Body of pancreas (tissue), 4 donors: ENCODE measurements at regions not wholly inside any gene's neighbourhood (a gene's known extent, or its start where the extent isn't known, plus 50 kb on each side); places are given as distances from the start of the nearest gene placed in this dataset.

Experiments used
- ATAC-seq: fragments of 150-250 bp; one replicate; pipeline ENCODE4 v1.9.1; 2016
- DNase-seq, 4 donors: peaks; one replicate each; pipeline ENCODE4 v3.0.0-alpha.2; 2019
- H3K27ac ChIP-seq, 4 donors: fragments of 200-600 bp; sonication (generic); 1 replicate in 3 of 4; 2 replicates in 1 of 4; pipeline versions ENCODE4 v1.5.1 to v1.6.1; 2016 to 2019; ENCODE audit warnings: mild to moderate bottlenecking in 1 of 4, mixed read lengths in 1 of 4, moderate library complexity in 1 of 4
- H3K27me3 ChIP-seq, 2 donors: fragments of 200-600 bp; sonication (generic); one replicate each; pipeline ENCODE4 v1.6.0; 2016; ENCODE audit warnings: mild to moderate bottlenecking in 1 of 2
- H3K36me3 ChIP-seq, 2 donors: fragments of 200-600 bp; sonication (generic); replicated peaks in 1 of 2; 2 replicates each; pipeline ENCODE4 v1.5.1; 2016; ENCODE audit warnings: low read depth in 2 of 2; ENCODE audit not compliant: insufficient read depth in 1 of 2
- H3K4me1 ChIP-seq: fragments of 200-600 bp; sonication (generic); one replicate; pipeline ENCODE4 v1.6.0; 2016
- H3K4me3 ChIP-seq, 2 donors: fragments of 200-600 bp; sonication (generic); 1 replicate in 1 of 2; 2 replicates in 1 of 2; pipeline ENCODE4 v1.5.1; 2016 to 2019
- H3K9me3 ChIP-seq, 3 donors: fragments of 200-600 bp; sonication (generic); 1 replicate in 2 of 3; 2 replicates in 1 of 3; pipeline ENCODE4 v1.5.1; 2016
- CTCF ChIP-seq, 7 experiments: fragments of 450-650 bp in 4 of 7; fragments of 200-600 bp in 3 of 7; sonication (generic) in 3 of 7; IDR thresholded peaks; one replicate each; pipeline ENCODE4 v1.5.1; 2016 to 2019; ENCODE audit warnings: antibody characterized with exemption in 7 of 7
- POLR2A ChIP-seq, 3 donors: fragments of 450-650 bp; IDR thresholded peaks; one replicate each; pipeline ENCODE4 v1.6.1; 2016; ENCODE audit warnings: antibody characterized with exemption in 3 of 3, mild to moderate bottlenecking in 2 of 3
- WGBS, 2 donors: methylation state at CpG; one replicate each; pipeline ENCODE4 v1.1.5; 2017; 5-methylcytosine and 5-hydroxymethylcytosine counted together
- intact Hi-C: fragments of 100-400 bp; cut with DNase I; formaldehyde crosslinking; loops from one replicate; pipeline ENCODE4 v1.15.1; 2023

GRCh38 chr21:38567970-38568360 is 69.7 kb upstream of the ERG start:
- TF ChIP-seq CTCF (IDR thresholded peaks at IDR 0.05) = no peak
- TF ChIP-seq POLR2A (IDR thresholded peaks at IDR 0.05) = no peak
- H3K27me3 ChIP-seq = peaks cover 0 to 3% of the 10 kb centered on the region in 2 donors
- intact Hi-C loops = no loop called here
- ATAC-seq (no peak), DNase-seq (no peak)
- H3K27ac ChIP-seq = no peak overlapping the region
- no peaks in the 10 kb centered on the region for H3K9me3 ChIP-seq
- no peak overlapping the region for H3K4me3 ChIP-seq
- no peaks in the 10 kb centered on the region for H3K4me1 ChIP-seq
- 54 to 65% methylated on average over 7 of the region's 7 CpGs for WGBS, 2 donors
- no peaks in the 10 kb centered on the region for H3K36me3 ChIP-seq

- 73 to 80% methylated on average over 1 of the region's 1 CpG for WGBS, 2 donors
- no peak for ATAC-seq
- TF ChIP-seq POLR2A (IDR thresholded peaks at IDR 0.05) (no peak), CTCF (IDR thresholded peaks at IDR 0.05) (no peak)
- DNase-seq = no peak
- Histone ChIP-seq H3K4me1 (no peaks in the 10 kb centered on the region), H3K27ac (no peak overlapping the region), H3K4me3 (no peak overlapping the region), H3K27me3 (peaks cover 0 to 3% of the 10 kb centered on the region in 2 donors), H3K36me3 (no peaks in the 10 kb centered on the region), H3K9me3 (no peaks in the 10 kb centered on the region)
- intact Hi-C loops = no loop called here
Observed at GRCh38 chr21:38569733-38570132, 71.5 kb upstream of the ERG start.

GRCh38 chr21:38570596-38570995 is 72.3 kb upstream of the ERG start:
- Histone ChIP-seq H3K4me1 (no peaks in the 10 kb centered on the region), H3K27me3 (peaks cover 0 to 3% of the 10 kb centered on the region in 2 donors), H3K36me3 (no peaks in the 10 kb centered on the region), H3K9me3 (no peaks in the 10 kb centered on the region), H3K27ac (no peak overlapping the region), H3K4me3 (no peak overlapping the region)
- 66 to 73% methylated on average over 6 of the region's 6 CpGs for WGBS, 2 donors
- ATAC-seq = no peak
- intact Hi-C loops = no loop called here
- no peak for DNase-seq
- TF ChIP-seq CTCF (IDR thresholded peaks at IDR 0.05) (no peak), POLR2A (IDR thresholded peaks at IDR 0.05) (no peak)

GRCh38 chr21:38574895-38575575 is 76.8 kb upstream of the ERG start:
- Histone ChIP-seq H3K4me3 (no peak overlapping the region), H3K27ac (no peak overlapping the region), H3K9me3 (no peaks in the 10 kb centered on the region), H3K27me3 (peaks cover 0 to 3% of the 10 kb centered on the region in 2 donors), H3K36me3 (no peaks in the 10 kb centered on the region), H3K4me1 (no peaks in the 10 kb centered on the region)
- TF ChIP-seq CTCF (IDR thresholded peaks at IDR 0.05) (no peak), POLR2A (IDR thresholded peaks at IDR 0.05) (no peak)
- intact Hi-C loops = no loop called here
- no peak for ATAC-seq
- WGBS, 2 donors = 62 to 63% methylated on average over 9 of the region's 9 CpGs
- DNase-seq = no peak

- no peaks in the 10 kb centered on the region for H3K9me3 ChIP-seq
- no peak for TF ChIP-seq POLR2A (IDR thresholded peaks at IDR 0.05)
- H3K4me3 ChIP-seq = no peak overlapping the region
- intact Hi-C loops = no loop called here
- H3K27ac ChIP-seq = no peak overlapping the region
- H3K4me1 ChIP-seq = no peaks in the 10 kb centered on the region
- no peaks in the 10 kb centered on the region for H3K36me3 ChIP-seq
- H3K27me3 ChIP-seq = no peaks in the 10 kb centered on the region
- WGBS, 2 donors = 62 to 63% methylated on average over 5 of the region's 5 CpGs
- DNase-seq (no peak), ATAC-seq (no peak)
Observed at GRCh38 chr21:38577887-38578286, 79.6 kb upstream of the ERG start.
